ENCODE measurements at regions not wholly inside any gene's neighbourhood (a gene's known extent, or its start where the extent isn't known, plus 50 kb on each side); places are given as distances from the start of the nearest gene placed in this dataset.

GRCh38 chr22:49330421-49331222 is 497.1 kb downstream of the BRD1 start:
- no peak for DNase-seq

- DNase-seq = no peak
Measured at GRCh38 chr22:49329636-49330035, 498.0 kb downstream of the BRD1 start.

GRCh38 chr22:49328630-49329405 is 498.9 kb downstream of the BRD1 start:
- no peak for DNase-seq

- DNase-seq = no peak
Measured at GRCh38 chr22:49328118-49328475, 499.6 kb downstream of the BRD1 start.

GRCh38 chr22:49327411-49328117 is 500.1 kb downstream of the BRD1 start:
- DNase-seq = no peak

GRCh38 chr22:49326558-49326957 is 501.1 kb downstream of the BRD1 start:
- DNase-seq = no peak

GRCh38 chr22:49325531-49326395 is 501.9 kb downstream of the BRD1 start:
- DNase-seq = no peak

- no peak for DNase-seq
Measured at GRCh38 chr22:49324527-49325491, 502.9 kb downstream of the BRD1 start.

GRCh38 chr22:49323751-49324415 is 503.8 kb downstream of the BRD1 start:
- DNase-seq = no peak

GRCh38 chr22:49322861-49323622 is 504.6 kb downstream of the BRD1 start:
- DNase-seq = no peak

GRCh38 chr22:49322231-49322630 is 505.4 kb downstream of the BRD1 start:
- DNase-seq = no peak

- no peak for DNase-seq
Measured at GRCh38 chr22:49321477-49322055, 506.1 kb downstream of the BRD1 start.

- no peak for DNase-seq
Measured at GRCh38 chr22:49320714-49321476, 506.8 kb downstream of the BRD1 start.

- no peak for DNase-seq
Measured at GRCh38 chr22:49317369-49317768, 510.3 kb downstream of the BRD1 start.

- DNase-seq = no peak
Measured at GRCh38 chr22:49312601-49313000, 515.1 kb downstream of the BRD1 start.

- DNase-seq = no peak
Measured at GRCh38 chr22:49310354-49310753, 517.3 kb downstream of the BRD1 start.

GRCh38 chr22:49308300-49308699 is 519.4 kb downstream of the BRD1 start:
- no peak for DNase-seq

GRCh38 chr22:49307870-49308269 is 519.8 kb downstream of the BRD1 start:
- DNase-seq = no peak

GRCh38 chr22:49307481-49307830 is 520.2 kb downstream of the BRD1 start:
- DNase-seq = no peak

All from CD4-positive, alpha-beta T cell treated with Interleukin-17A for 4 hours (primary cell).